ENCODE measurements at regions not wholly inside any gene's neighbourhood (a gene's known extent, or its start where the extent isn't known, plus 50 kb on each side); places are given as distances from the start of the nearest gene placed in this dataset.
"Not testable (repeated sequence)": the region's sequence is repeated elsewhere in the genome, so short reads cannot be mapped to it uniquely, and the experiment has no call there.

- DNase-seq (ENCODE audit: low spot score): not testable (repeated sequence)
Observed at GRCh38 chr4:121616449-121616848, 80.3 kb downstream of the ANXA5 start.

GRCh38 chr4:121614101-121614500, 82.7 kb downstream of the ANXA5 start:
- DNase-seq (ENCODE audit: low spot score): no peak

GRCh38 chr4:121599049-121599448, 97.7 kb downstream of the ANXA5 start:
- no peak for DNase-seq (ENCODE audit: low spot score)

- DNase-seq (ENCODE audit: low spot score): peak; percentile 53
Observed at GRCh38 chr4:121597346-121597934, 99.3 kb downstream of the ANXA5 start.

- DNase-seq (ENCODE audit: low spot score): peak; percentile 32
Observed at GRCh38 chr4:121594796-121595526, 101.8 kb downstream of the ANXA5 start.

GRCh38 chr4:121593760-121594159, 103.0 kb downstream of the ANXA5 start:
- no peak for DNase-seq (ENCODE audit: low spot score)

- not testable (repeated sequence) for DNase-seq (ENCODE audit: low spot score)
Observed at GRCh38 chr4:121592257-121592656, 104.5 kb downstream of the ANXA5 start.

GRCh38 chr4:121584836-121585235, 111.9 kb downstream of the ANXA5 start:
- DNase-seq (ENCODE audit: low spot score): no peak

GRCh38 chr4:121583396-121583795, 113.4 kb downstream of the ANXA5 start:
- DNase-seq (ENCODE audit: low spot score): no peak

- no peak for DNase-seq (ENCODE audit: low spot score)
Observed at GRCh38 chr4:121582296-121582695, 114.5 kb downstream of the ANXA5 start.

- DNase-seq (ENCODE audit: low spot score): not testable (repeated sequence)
Observed at GRCh38 chr4:121575392-121575791, 121.4 kb downstream of the ANXA5 start.

GRCh38 chr4:121574618-121575017, 122.2 kb downstream of the ANXA5 start:
- DNase-seq (ENCODE audit: low spot score): no peak

- no peak for DNase-seq (ENCODE audit: low spot score)
Observed at GRCh38 chr4:121567748-121568147, 129.0 kb downstream of the ANXA5 start.

- no peak for DNase-seq (ENCODE audit: low spot score)
Observed at GRCh38 chr4:121564840-121565375, 131.9 kb downstream of the ANXA5 start.

GRCh38 chr4:121562811-121563210, 134.0 kb downstream of the ANXA5 start:
- DNase-seq (ENCODE audit: low spot score): no peak

GRCh38 chr4:121555315-121556107, 141.3 kb downstream of the ANXA5 start:
- DNase-seq (ENCODE audit: low spot score): no peak

GRCh38 chr4:121554382-121554781, 142.4 kb downstream of the ANXA5 start:
- no peak for DNase-seq (ENCODE audit: low spot score)

GRCh38 chr4:121551881-121552280, 144.9 kb downstream of the ANXA5 start:
- DNase-seq (ENCODE audit: low spot score): peak; percentile 3

- no peak for DNase-seq (ENCODE audit: low spot score)
Observed at GRCh38 chr4:121551271-121551670, 145.5 kb downstream of the ANXA5 start.

GRCh38 chr4:121541696-121542095, 155.1 kb downstream of the ANXA5 start:
- DNase-seq (ENCODE audit: low spot score): no peak

GRCh38 chr4:121535351-121535750, 154.5 kb upstream of the QRFPR start:
- DNase-seq (ENCODE audit: low spot score): no peak

GRCh38 chr4:121534187-121534586, 153.4 kb upstream of the QRFPR start:
- DNase-seq (ENCODE audit: low spot score): no peak
